ENCODE measurements at regions not wholly inside any gene's neighbourhood (a gene's known extent, or its start where the extent isn't known, plus 50 kb on each side); places are given as distances from the start of the nearest gene placed in this dataset.

GRCh38 chr1:147095691-147096090, 76.6 kb downstream of the PRKAB2 start:
- TF ChIP-seq EZH2 (IDR thresholded peaks at IDR 0.05; ENCODE audit: borderline replicate concordance): no peak
- TF ChIP-seq CTCF (IDR thresholded peaks at IDR 0.05; ENCODE audit: poor library complexity): no peak

All from hepatocyte (in vitro differentiated cells).